HepG2 (cell line): ENCODE measurements at regions not wholly inside any gene's neighbourhood (a gene's known extent, or its start where the extent isn't known, plus 50 kb on each side); places are given as distances from the start of the nearest gene placed in this dataset.

Source experiments
- ATAC-seq: fragments of 200-7000 bp; cut with Tn5 transposase; 3 replicates; pipeline ENCODE4 v1.9.1; 2020; ENCODE audit warnings: mild to moderate bottlenecking, moderate library complexity
- BruUV-seq: library from RNA; stranded (reverse); fragments of 400-500 nt; replicated peaks from 2 replicates; lab custom pipeline; 2021; lab: Mats Ljungman, UMichigan
- CTCF ChIA-PET: fragments of 300-600 bp; formaldehyde crosslinking; extraction: SDS; loops from one replicate; lab custom pipeline; 2021; ENCODE audit warnings: low total read pairs, inconsistent platforms, low intra/inter-chr PET ratio; lab: Yijun Ruan, JAX
- POLR2A ChIA-PET: fragments of 350-600 bp; sonication (Branson Sonifier 250); formaldehyde crosslinking; loops from one replicate; lab custom pipeline; 2020; ENCODE audit warnings: antibody characterized with exemption, inconsistent platforms; lab: Yijun Ruan, JAX
- DNase-seq: peaks from one replicate; pipeline ENCODE4 v3.0.0-alpha.2; 2015; ENCODE audit warnings: low spot score
- FAIRE-seq: peaks from 3 replicates; lab custom pipeline; 2011; peaks lifted over from hg19 to GRCh38; lab: Jason Lieb, UNC
- H2AFZ ChIP-seq: one replicate; pipeline ENCODE4 v1.6.1; 2011; ENCODE audit warnings: low read length, inconsistent platforms
- H3K27ac ChIP-seq: fragments of 300-600 bp; 3 replicates; pipeline ENCODE4 v1.8.0; 2011; ENCODE audit warnings: mixed run types, mild to moderate bottlenecking, mixed read lengths, low read length, inconsistent platforms; ENCODE audit not compliant: insufficient read depth; ENCODE audit errors: extremely low read length
- H3K27me3 ChIP-seq, 2 experiments: fragments of 200-600 bp in 1 of 2; 2 replicates in 1 of 2; 3 replicates in 1 of 2; pipeline versions ENCODE4 v1.6.0 to v1.8.0; 2011; ENCODE audit warnings: low read length in 2 of 2, mild to moderate bottlenecking in 2 of 2, moderate library complexity in 2 of 2, inconsistent platforms in 1 of 2; ENCODE audit not compliant: insufficient read depth in 2 of 2, control insufficient read depth in 1 of 2
- H3K36me3 ChIP-seq, 2 experiments: fragments of 200-600 bp in 1 of 2; replicated peaks in 1 of 2; 2 replicates in 1 of 2; 3 replicates in 1 of 2; pipeline versions ENCODE4 v1.5.1 to v1.8.0; 2011; ENCODE audit warnings: low read length in 2 of 2, inconsistent platforms in 1 of 2; ENCODE audit not compliant: insufficient read depth in 2 of 2, control insufficient read depth in 1 of 2
- H3K4me1 ChIP-seq: 2 replicates; pipeline ENCODE4 v1.5.1; 2012; ENCODE audit warnings: low read length, inconsistent platforms; ENCODE audit not compliant: insufficient read depth
- H3K4me2 ChIP-seq: 2 replicates; pipeline ENCODE4 v1.6.0; 2011; ENCODE audit warnings: low read depth, low read length, inconsistent platforms
- H3K4me3 ChIP-seq, 3 experiments: fragments of 200-600 bp in 1 of 3; sonication (generic), shearing (Covaris generic) in 1 of 3; replicated peaks in 1 of 3; 2 replicates each; pipeline ENCODE4 v1.5.1; 2011 to 2016; ENCODE audit warnings: low read length in 3 of 3, inconsistent platforms in 2 of 3, low read depth in 2 of 3, mild to moderate bottlenecking in 2 of 3, control low read depth in 1 of 3, mixed read lengths in 1 of 3; ENCODE audit not compliant: insufficient read depth in 1 of 3
- H3K79me2 ChIP-seq: one replicate; pipeline ENCODE4 v1.6.1; 2011; ENCODE audit warnings: low read length, inconsistent platforms; ENCODE audit not compliant: insufficient read depth
- H3K9ac ChIP-seq: 2 replicates; pipeline ENCODE4 v1.6.0; 2011; ENCODE audit warnings: mild to moderate bottlenecking, low read depth, low read length, inconsistent platforms; ENCODE audit not compliant: insufficient read depth
- H3K9me3 ChIP-seq: 2 replicates; pipeline ENCODE4 v1.5.1; 2012; ENCODE audit warnings: mild to moderate bottlenecking, low read length
- H4K20me1 ChIP-seq: 2 replicates; pipeline ENCODE4 v1.6.0; 2011; ENCODE audit warnings: inconsistent platforms, mild to moderate bottlenecking, low read length, moderate library complexity; ENCODE audit not compliant: insufficient read depth
- MYNN ChIP-seq: sonication (generic); formaldehyde crosslinking; IDR thresholded peaks from 2 replicates; pipeline ENCODE4 v1.4.0; 2020; ENCODE audit warnings: mild to moderate bottlenecking, low read depth, missing genetic modification reagents
- POGK ChIP-seq: sonication (generic); formaldehyde crosslinking; conservative IDR thresholded peaks from 2 replicates; pipeline ENCODE4 v1.8.0; 2022; ENCODE audit warnings: mild to moderate bottlenecking, moderate library complexity, missing genetic modification reagents
- TOE1 ChIP-seq: sonication (generic); formaldehyde crosslinking; IDR thresholded peaks from 2 replicates; pipeline ENCODE4 v1.4.0; 2020; ENCODE audit warnings: mild to moderate bottlenecking, missing genetic modification reagents
- WGBS: methylation state at CpG from one replicate; pipeline ENCODE4 v1.1.6; 2017; ENCODE audit warnings: low lambda C conversion rate; 5-methylcytosine and 5-hydroxymethylcytosine counted together
- in situ Hi-C: cut with HindIII; loops from 2 replicates; pipeline ENCODE4 v1.10.0; 2017; ENCODE audit warnings: low pct_unique_long_range_greater_than_20kb; ENCODE audit not compliant: extremely low pct_ligation_motif_present
- intact Hi-C: fragments of 100-400 bp; cut with micrococcal nuclease; formaldehyde crosslinking; loops from one replicate; pipeline ENCODE4 v1.10.0; 2022; ENCODE audit not compliant: unreplicated experiment
- TF ChIP-seq, protein P1 (sequence below): sonication (generic); formaldehyde crosslinking; IDR thresholded peaks from 2 replicates; pipeline ENCODE4 v1.5.0; 2020; ENCODE audit warnings: missing genetic modification reagents

DNA sequence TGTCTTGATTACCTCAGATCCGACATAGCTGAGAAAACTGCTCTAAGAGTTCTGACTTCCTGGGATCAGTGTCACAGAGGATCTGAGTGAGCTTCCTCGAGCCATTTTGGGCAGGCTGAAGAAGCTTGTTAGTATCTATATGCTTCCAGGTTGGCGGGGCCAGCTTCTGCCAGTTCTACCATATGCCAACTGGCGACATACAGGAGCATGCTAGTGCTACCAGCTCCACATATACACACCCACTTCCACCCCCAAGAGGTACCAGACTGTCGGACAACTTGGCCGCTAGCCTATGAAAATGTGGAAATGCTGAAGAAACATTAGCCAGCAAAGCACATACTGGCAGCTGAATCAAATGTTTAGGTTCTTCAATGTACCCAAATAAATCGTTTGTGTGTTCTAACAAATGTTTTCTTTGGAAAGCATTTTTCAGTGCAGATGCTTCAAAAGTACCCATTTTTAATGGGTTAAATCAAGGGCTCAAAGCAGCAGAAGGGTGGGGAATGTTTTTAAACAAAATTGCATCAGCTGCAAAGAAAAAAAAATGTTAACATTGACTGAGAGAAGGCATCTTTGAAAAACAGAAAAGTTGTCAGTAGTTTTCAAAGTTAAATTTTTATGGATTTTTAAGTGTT lies 163.7 kb downstream of the KLF12 start:
- no peak for ATAC-seq
- CTCF ChIA-PET, result no interaction called here
- WGBS, result 65% methylated on average over 5 of the region's 7 CpGs

More for the DNA sequence above, 163.7 kb downstream of the KLF12 start:
- Histone ChIP-seq H3K4me2 (no peak overlapping the region), H3K4me3 (no peak overlapping the region), H3K27ac (no peak overlapping the region), H3K4me1 (peaks cover 13% of the 10 kb centered on the region; the same call in 1 of the 2 replicates), H4K20me1 (no peaks in the 10 kb centered on the region), H3K9ac (no peak overlapping the region), H2AFZ (no peak overlapping the region), H3K79me2 (no peaks in the 10 kb centered on the region), H3K9me3 (no peaks in the 10 kb centered on the region), H3K27me3 (no peaks in the 10 kb centered on the region), H3K36me3 (no peaks in the 10 kb centered on the region)
- POLR2A ChIA-PET, result no interaction called here
- no peak for FAIRE-seq
- intact Hi-C loops (no loop called here), in situ Hi-C loops (no loop called here)
- no peak for DNase-seq
- BruUV-seq, result no TSS peak
- TF ChIP-seq TOE1 (CRISPR knock-in tag), result no peak
- no peak for TF ChIP-seq MYNN
- no peak for TF ChIP-seq POGK (CRISPR knock-in tag)
- TF ChIP-seq, protein P1, sequence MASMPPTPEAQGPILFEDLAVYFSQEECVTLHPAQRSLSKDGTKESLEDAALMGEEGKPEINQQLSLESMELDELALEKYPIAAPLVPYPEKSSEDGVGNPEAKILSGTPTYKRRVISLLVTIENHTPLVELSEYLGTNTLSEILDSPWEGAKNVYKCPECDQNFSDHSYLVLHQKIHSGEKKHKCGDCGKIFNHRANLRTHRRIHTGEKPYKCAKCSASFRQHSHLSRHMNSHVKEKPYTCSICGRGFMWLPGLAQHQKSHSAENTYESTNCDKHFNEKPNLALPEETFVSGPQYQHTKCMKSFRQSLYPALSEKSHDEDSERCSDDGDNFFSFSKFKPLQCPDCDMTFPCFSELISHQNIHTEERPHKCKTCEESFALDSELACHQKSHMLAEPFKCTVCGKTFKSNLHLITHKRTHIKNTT (CRISPR knock-in tag), result no peak
